RWPE2 (cell line): ENCODE measurements at regions not wholly inside any gene's neighbourhood (a gene's known extent, or its start where the extent isn't known, plus 50 kb on each side); places are given as distances from the start of the nearest gene placed in this dataset.
A peak's percentile ranks its signal among the peaks of the same experiment; 100 is the strongest.

ENCODE experiments used
- ATAC-seq: fragments of 200-7000 bp; cut with Tn5 transposase; 3 replicates; pipeline ENCODE4 v1.9.1; 2021; ENCODE audit warnings: low read depth
- DNase-seq: peaks from one replicate; pipeline ENCODE4 v3.0.0-alpha.2; 2020; ENCODE audit warnings: low spot score
- H3K27ac ChIP-seq: fragments of 450-650 bp; 2 replicates; pipeline ENCODE4 v1.5.1; 2017; ENCODE audit warnings: mild to moderate bottlenecking; ENCODE audit not compliant: poor library complexity, severe bottlenecking
- H3K27me3 ChIP-seq: fragments of 250-450 bp; sonication (Bioruptor Pico); 2 replicates; pipeline ENCODE4 v1.5.1; 2021; ENCODE audit warnings: mild to moderate bottlenecking, moderate library complexity; ENCODE audit not compliant: insufficient read depth, poor library complexity, severe bottlenecking
- H3K36me3 ChIP-seq: fragments of 250-450 bp; sonication (Bioruptor Pico); 2 replicates; pipeline ENCODE4 v1.5.1; 2020; ENCODE audit warnings: low read depth, mild to moderate bottlenecking, moderate library complexity
- H3K4me1 ChIP-seq: fragments of 250-450 bp; sonication (Bioruptor Pico); 2 replicates; pipeline ENCODE4 v1.5.1; 2021; ENCODE audit warnings: mild to moderate bottlenecking, moderate library complexity; ENCODE audit not compliant: insufficient read depth, poor library complexity, severe bottlenecking
- H3K4me3 ChIP-seq: fragments of 250-450 bp; sonication (Bioruptor Pico); 2 replicates; pipeline ENCODE4 v1.5.1; 2021; ENCODE audit warnings: mild to moderate bottlenecking, moderate library complexity; ENCODE audit not compliant: severe bottlenecking
- H3K9me3 ChIP-seq: fragments of 250-450 bp; sonication (Bioruptor Pico); 2 replicates; pipeline ENCODE4 v1.5.1; 2021; ENCODE audit warnings: mild to moderate bottlenecking, moderate library complexity; ENCODE audit not compliant: severe bottlenecking
- TF ChIP-seq, protein P1 (sequence below): fragments of 450-650 bp; IDR thresholded peaks from one replicate; pipeline ENCODE4 v1.5.1; 2017; ENCODE audit warnings: mild to moderate bottlenecking, moderate library complexity; ENCODE audit not compliant: poor library complexity, severe bottlenecking

DNA sequence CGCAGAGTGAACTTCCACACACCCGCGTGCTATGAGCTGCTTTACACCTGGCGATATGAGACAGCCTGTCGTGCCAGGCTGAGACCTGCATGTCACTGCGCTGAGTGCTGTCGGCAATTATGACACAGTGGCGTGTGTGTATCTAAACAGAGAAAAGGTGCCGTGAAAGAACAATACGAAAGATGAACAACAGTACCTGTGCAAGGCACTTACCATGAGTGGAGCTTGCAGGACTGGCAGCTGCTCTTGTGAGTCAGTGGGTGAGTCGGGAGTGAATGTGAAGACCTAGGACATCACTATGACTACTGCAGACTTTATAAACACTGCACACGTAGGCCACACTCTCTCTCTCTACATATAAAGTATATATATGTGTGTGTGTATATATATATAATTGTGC is 68.5 kb upstream of the DUSP22 start:
- no peaks in the 10 kb centered on the region for H3K36me3 ChIP-seq
- H3K4me3 ChIP-seq: no peak overlapping the region
- no peaks in the 10 kb centered on the region for H3K27me3 ChIP-seq
- no peak for DNase-seq
- peaks cover 3% of the 10 kb centered on the region for H3K9me3 ChIP-seq
- peak overlapping the region; percentile 77 for H3K27ac ChIP-seq
- TF ChIP-seq, protein P1, sequence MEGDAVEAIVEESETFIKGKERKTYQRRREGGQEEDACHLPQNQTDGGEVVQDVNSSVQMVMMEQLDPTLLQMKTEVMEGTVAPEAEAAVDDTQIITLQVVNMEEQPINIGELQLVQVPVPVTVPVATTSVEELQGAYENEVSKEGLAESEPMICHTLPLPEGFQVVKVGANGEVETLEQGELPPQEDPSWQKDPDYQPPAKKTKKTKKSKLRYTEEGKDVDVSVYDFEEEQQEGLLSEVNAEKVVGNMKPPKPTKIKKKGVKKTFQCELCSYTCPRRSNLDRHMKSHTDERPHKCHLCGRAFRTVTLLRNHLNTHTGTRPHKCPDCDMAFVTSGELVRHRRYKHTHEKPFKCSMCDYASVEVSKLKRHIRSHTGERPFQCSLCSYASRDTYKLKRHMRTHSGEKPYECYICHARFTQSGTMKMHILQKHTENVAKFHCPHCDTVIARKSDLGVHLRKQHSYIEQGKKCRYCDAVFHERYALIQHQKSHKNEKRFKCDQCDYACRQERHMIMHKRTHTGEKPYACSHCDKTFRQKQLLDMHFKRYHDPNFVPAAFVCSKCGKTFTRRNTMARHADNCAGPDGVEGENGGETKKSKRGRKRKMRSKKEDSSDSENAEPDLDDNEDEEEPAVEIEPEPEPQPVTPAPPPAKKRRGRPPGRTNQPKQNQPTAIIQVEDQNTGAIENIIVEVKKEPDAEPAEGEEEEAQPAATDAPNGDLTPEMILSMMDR: no peak
- ATAC-seq: peak; percentile 69
- peaks cover 41% of the 10 kb centered on the region for H3K4me1 ChIP-seq

DNA sequence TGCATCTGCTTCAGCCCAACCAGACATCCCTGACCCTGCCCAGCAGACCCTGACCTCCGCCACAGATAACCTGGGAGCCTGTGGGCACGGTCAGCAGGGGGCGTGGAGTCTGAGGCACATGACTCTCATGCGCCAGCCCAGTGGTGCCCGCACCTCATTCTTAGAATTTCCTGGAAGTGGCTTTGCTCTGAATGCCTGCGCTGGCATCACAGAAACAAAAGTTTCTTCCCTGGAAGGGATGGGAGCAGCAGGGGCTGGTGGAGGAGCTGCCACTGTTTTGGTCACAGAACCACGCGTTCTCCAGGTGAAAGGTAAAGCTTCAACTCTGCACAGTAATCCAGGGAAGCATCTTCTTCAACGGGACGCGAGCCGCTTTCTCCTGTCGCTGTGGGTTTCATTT is 67.9 kb upstream of the DUSP22 start:
- DNase-seq (no peak), ATAC-seq (no peak)
- Histone ChIP-seq H3K27me3 (no peaks in the 10 kb centered on the region), H3K4me1 (peaks cover 41% of the 10 kb centered on the region), H3K36me3 (no peaks in the 10 kb centered on the region), H3K4me3 (no peak overlapping the region), H3K9me3 (peaks cover 3% of the 10 kb centered on the region), H3K27ac (peak overlapping the region; percentile 77)
- TF ChIP-seq, protein P1: no peak

DNA sequence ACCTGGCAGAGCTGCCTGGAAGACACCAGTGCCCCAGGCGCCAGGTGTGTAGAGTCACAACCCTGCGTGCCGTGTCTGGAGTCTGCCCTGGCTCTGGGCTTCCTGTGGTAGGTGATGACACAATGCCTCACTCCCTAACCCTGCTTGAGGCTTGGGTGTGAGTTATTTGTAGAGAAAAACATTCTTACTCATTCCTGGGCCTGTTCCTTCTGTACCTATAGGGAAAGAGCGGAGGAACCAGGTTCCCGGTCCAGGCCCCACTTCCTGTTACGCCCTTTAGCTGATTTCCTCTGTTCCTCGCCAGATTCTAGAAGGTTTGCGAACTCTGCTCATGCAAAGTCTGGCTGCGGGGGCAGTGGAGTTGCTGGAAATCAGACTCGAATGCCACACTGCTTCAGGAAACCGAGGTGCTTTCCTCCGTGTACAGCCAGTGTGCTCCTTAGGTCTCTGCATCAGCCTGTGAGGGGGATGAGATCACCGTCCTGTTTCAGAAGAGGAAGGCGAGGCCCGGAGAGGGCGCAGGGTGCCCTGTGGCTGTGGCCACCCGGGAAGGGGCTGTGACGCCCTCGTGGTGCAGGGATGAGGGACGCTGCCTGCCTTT is 67.1 kb upstream of the DUSP22 start:
- Histone ChIP-seq H3K27ac (peak overlapping the region; percentile 77), H3K36me3 (no peaks in the 10 kb centered on the region), H3K9me3 (no peaks in the 10 kb centered on the region), H3K4me3 (no peak overlapping the region), H3K4me1 (peaks cover 36% of the 10 kb centered on the region), H3K27me3 (no peaks in the 10 kb centered on the region)
- ATAC-seq (peak; percentile 85), DNase-seq (peak; percentile 75)
- TF ChIP-seq, protein P1: no peak

DNA sequence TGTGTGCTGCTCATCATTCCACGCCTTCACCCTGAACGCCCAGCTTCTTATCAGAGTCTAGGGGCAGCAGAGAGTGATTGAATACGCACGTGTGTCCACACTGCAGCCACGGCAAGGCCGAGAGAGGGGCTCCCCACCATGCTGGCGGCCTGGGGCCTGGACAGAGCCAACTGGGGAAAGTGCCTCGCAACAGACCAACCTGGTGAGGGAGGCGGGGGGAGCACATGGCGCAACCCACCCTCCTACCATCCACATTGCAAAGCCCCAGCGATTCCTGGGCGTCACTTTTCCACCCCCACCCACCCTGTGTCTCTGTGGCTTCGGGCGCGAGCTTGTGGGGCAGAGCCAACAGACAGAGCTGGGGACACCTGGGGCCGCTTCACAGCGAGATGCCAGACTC is 66.4 kb upstream of the DUSP22 start:
- DNase-seq (no peak), ATAC-seq (no peak)
- no peak overlapping the region for H3K4me3 ChIP-seq
- peaks cover 32% of the 10 kb centered on the region for H3K4me1 ChIP-seq
- H3K27me3 ChIP-seq: no peaks in the 10 kb centered on the region
- H3K9me3 ChIP-seq: no peaks in the 10 kb centered on the region
- H3K27ac ChIP-seq: peak overlapping the region; percentile 77
- TF ChIP-seq, protein P1: no peak
- no peaks in the 10 kb centered on the region for H3K36me3 ChIP-seq

DNA sequence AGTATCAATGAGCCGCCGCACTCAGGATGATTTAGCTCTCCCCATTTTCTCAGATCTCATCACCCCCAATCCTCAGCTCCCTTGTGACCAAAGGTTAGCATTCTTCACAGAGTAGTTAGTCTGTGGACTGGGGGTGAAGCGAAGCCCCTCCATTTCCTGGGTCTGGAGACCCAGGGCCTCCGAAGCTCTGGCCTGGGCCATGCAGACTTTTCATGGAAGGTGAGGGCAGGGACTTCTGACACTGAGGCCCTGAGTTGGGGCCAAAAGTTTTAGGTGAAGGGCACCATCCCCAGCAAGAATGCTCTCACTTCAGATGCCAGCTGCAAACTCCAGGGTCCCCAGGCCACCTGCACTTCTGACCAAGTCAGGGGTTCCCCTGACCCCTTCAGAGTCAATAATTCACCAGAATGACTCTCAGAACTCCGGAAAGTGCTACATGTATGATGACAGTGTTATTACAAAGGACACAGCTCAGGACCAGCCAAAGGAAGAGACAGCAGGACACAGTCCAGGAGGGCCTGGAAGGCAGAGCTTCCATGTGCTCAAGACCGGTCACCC is 65.7 kb upstream of the DUSP22 start:
- H3K27me3 ChIP-seq: no peaks in the 10 kb centered on the region
- DNase-seq (no peak), ATAC-seq (no peak)
- no peaks in the 10 kb centered on the region for H3K36me3 ChIP-seq
- TF ChIP-seq, protein P1: no peak
- H3K27ac ChIP-seq: no peak overlapping the region
- H3K9me3 ChIP-seq: no peaks in the 10 kb centered on the region
- H3K4me1 ChIP-seq: peaks cover 25% of the 10 kb centered on the region
- no peak overlapping the region for H3K4me3 ChIP-seq
